ENCODE measurements at regions not wholly inside any gene's neighbourhood (a gene's known extent, or its start where the extent isn't known, plus 50 kb on each side); places are given as distances from the start of the nearest gene placed in this dataset.

- TF ChIP-seq PAX5 (IDR thresholded peaks at IDR 0.05; ENCODE audit: insufficient read depth, low read length, severe bottlenecking) = no peak
- no peak for TF ChIP-seq POU2F2 (IDR thresholded peaks at IDR 0.05; ENCODE audit: low read depth, low read length)
- no peak for TF ChIP-seq POLR2AphosphoS5 (IDR thresholded peaks at IDR 0.05; ENCODE audit: low read depth, low read length)
- no peak for TF ChIP-seq TAF1 (IDR thresholded peaks at IDR 0.05; ENCODE audit: low read depth, low read length)
- TF ChIP-seq SPI1 (IDR thresholded peaks at IDR 0.05; ENCODE audit: low read depth, low read length) = no peak
- no peak for TF ChIP-seq POLR2A (IDR thresholded peaks at IDR 0.05; ENCODE audit: low read depth, low read length)
- FAIRE-seq = no peak
- DNase-seq (ENCODE audit: insufficient read length, low spot score) = no peak
Measured at GRCh38 chr17:77725846-77726245, 232.7 kb upstream of the TNRC6C start.

- DNase-seq (ENCODE audit: insufficient read length, low spot score) (no peak), FAIRE-seq (no peak)
- TF ChIP-seq POU2F2 (IDR thresholded peaks at IDR 0.05; ENCODE audit: low read depth, low read length) (no peak), PAX5 (IDR thresholded peaks at IDR 0.05; ENCODE audit: insufficient read depth, low read length, severe bottlenecking) (no peak), TAF1 (IDR thresholded peaks at IDR 0.05; ENCODE audit: low read depth, low read length) (no peak), POLR2AphosphoS5 (IDR thresholded peaks at IDR 0.05; ENCODE audit: low read depth, low read length) (no peak), SPI1 (IDR thresholded peaks at IDR 0.05; ENCODE audit: low read depth, low read length) (no peak), POLR2A (IDR thresholded peaks at IDR 0.05; ENCODE audit: low read depth, low read length) (no peak)
Measured at GRCh38 chr17:77726549-77727006, 231.9 kb upstream of the TNRC6C start.

GRCh38 chr17:77727037-77727615 lies 231.4 kb upstream of the TNRC6C start:
- DNase-seq (ENCODE audit: insufficient read length, low spot score) = no peak
- no peak for TF ChIP-seq POLR2AphosphoS5 (IDR thresholded peaks at IDR 0.05; ENCODE audit: low read depth, low read length)
- FAIRE-seq = no peak

GRCh38 chr17:77728474-77728795 lies 230.1 kb upstream of the TNRC6C start:
- FAIRE-seq (no peak), DNase-seq (ENCODE audit: insufficient read length, low spot score) (no peak)
- TF ChIP-seq POLR2AphosphoS5 (IDR thresholded peaks at IDR 0.05; ENCODE audit: low read depth, low read length) = no peak
- TF ChIP-seq PAX5 (IDR thresholded peaks at IDR 0.05; ENCODE audit: insufficient read depth, low read length, severe bottlenecking) = no peak
- TF ChIP-seq TAF1 (IDR thresholded peaks at IDR 0.05; ENCODE audit: low read depth, low read length) = no peak
- no peak for TF ChIP-seq POU2F2 (IDR thresholded peaks at IDR 0.05; ENCODE audit: low read depth, low read length)
- no peak for TF ChIP-seq SPI1 (IDR thresholded peaks at IDR 0.05; ENCODE audit: low read depth, low read length)
- TF ChIP-seq POLR2A (IDR thresholded peaks at IDR 0.05; ENCODE audit: low read depth, low read length) = no peak

GRCh38 chr17:77728871-77729270 lies 229.6 kb upstream of the TNRC6C start:
- TF ChIP-seq TAF1 (IDR thresholded peaks at IDR 0.05; ENCODE audit: low read depth, low read length) (no peak), POLR2A (IDR thresholded peaks at IDR 0.05; ENCODE audit: low read depth, low read length) (no peak), SPI1 (IDR thresholded peaks at IDR 0.05; ENCODE audit: low read depth, low read length) (no peak), PAX5 (IDR thresholded peaks at IDR 0.05; ENCODE audit: insufficient read depth, low read length, severe bottlenecking) (no peak), POLR2AphosphoS5 (IDR thresholded peaks at IDR 0.05; ENCODE audit: low read depth, low read length) (no peak), POU2F2 (IDR thresholded peaks at IDR 0.05; ENCODE audit: low read depth, low read length) (no peak)
- FAIRE-seq = no peak

GRCh38 chr17:77729587-77729986 lies 228.9 kb upstream of the TNRC6C start:
- DNase-seq (ENCODE audit: insufficient read length, low spot score) (no peak), FAIRE-seq (no peak)
- TF ChIP-seq PAX5 (IDR thresholded peaks at IDR 0.05; ENCODE audit: insufficient read depth, low read length, severe bottlenecking) = no peak
- no peak for TF ChIP-seq POLR2A (IDR thresholded peaks at IDR 0.05; ENCODE audit: low read depth, low read length)
- TF ChIP-seq POLR2AphosphoS5 (IDR thresholded peaks at IDR 0.05; ENCODE audit: low read depth, low read length) = no peak
- no peak for TF ChIP-seq POU2F2 (IDR thresholded peaks at IDR 0.05; ENCODE audit: low read depth, low read length)
- TF ChIP-seq SPI1 (IDR thresholded peaks at IDR 0.05; ENCODE audit: low read depth, low read length) = no peak
- no peak for TF ChIP-seq TAF1 (IDR thresholded peaks at IDR 0.05; ENCODE audit: low read depth, low read length)

More at GRCh38 chr17:77728871-77729270, 229.6 kb upstream of the TNRC6C start:
- DNase-seq (ENCODE audit: insufficient read length, low spot score) = no peak

GRCh38 chr17:77730376-77730775 lies 228.1 kb upstream of the TNRC6C start:
- no peak for DNase-seq (ENCODE audit: insufficient read length, low spot score)
- FAIRE-seq = no peak
- no peak for TF ChIP-seq SPI1 (IDR thresholded peaks at IDR 0.05; ENCODE audit: low read depth, low read length)
- TF ChIP-seq POLR2AphosphoS5 (IDR thresholded peaks at IDR 0.05; ENCODE audit: low read depth, low read length) = no peak
- TF ChIP-seq TAF1 (IDR thresholded peaks at IDR 0.05; ENCODE audit: low read depth, low read length) = no peak
- no peak for TF ChIP-seq POU2F2 (IDR thresholded peaks at IDR 0.05; ENCODE audit: low read depth, low read length)
- TF ChIP-seq POLR2A (IDR thresholded peaks at IDR 0.05; ENCODE audit: low read depth, low read length) = no peak
- TF ChIP-seq PAX5 (IDR thresholded peaks at IDR 0.05; ENCODE audit: insufficient read depth, low read length, severe bottlenecking) = no peak

- no peak for DNase-seq (ENCODE audit: insufficient read length, low spot score)
- no peak for TF ChIP-seq POLR2A (IDR thresholded peaks at IDR 0.05; ENCODE audit: low read depth, low read length)
- no peak for TF ChIP-seq POU2F2 (IDR thresholded peaks at IDR 0.05; ENCODE audit: low read depth, low read length)
- FAIRE-seq = no peak
Measured at GRCh38 chr17:77733576-77734296, 224.8 kb upstream of the TNRC6C start.

- no peak for FAIRE-seq
- no peak for TF ChIP-seq TAF1 (IDR thresholded peaks at IDR 0.05; ENCODE audit: low read depth, low read length)
- no peak for TF ChIP-seq POLR2AphosphoS5 (IDR thresholded peaks at IDR 0.05; ENCODE audit: low read depth, low read length)
- TF ChIP-seq PAX5 (IDR thresholded peaks at IDR 0.05; ENCODE audit: insufficient read depth, low read length, severe bottlenecking) = no peak
- no peak for TF ChIP-seq POU2F2 (IDR thresholded peaks at IDR 0.05; ENCODE audit: low read depth, low read length)
- no peak for TF ChIP-seq SPI1 (IDR thresholded peaks at IDR 0.05; ENCODE audit: low read depth, low read length)
- no peak for TF ChIP-seq POLR2A (IDR thresholded peaks at IDR 0.05; ENCODE audit: low read depth, low read length)
- no peak for DNase-seq (ENCODE audit: insufficient read length, low spot score)
Measured at GRCh38 chr17:77734371-77735080, 224.0 kb upstream of the TNRC6C start.
